ENCODE measurements at regions not wholly inside any gene's neighbourhood (a gene's known extent, or its start where the extent isn't known, plus 50 kb on each side); places are given as distances from the start of the nearest gene placed in this dataset.

DNA sequence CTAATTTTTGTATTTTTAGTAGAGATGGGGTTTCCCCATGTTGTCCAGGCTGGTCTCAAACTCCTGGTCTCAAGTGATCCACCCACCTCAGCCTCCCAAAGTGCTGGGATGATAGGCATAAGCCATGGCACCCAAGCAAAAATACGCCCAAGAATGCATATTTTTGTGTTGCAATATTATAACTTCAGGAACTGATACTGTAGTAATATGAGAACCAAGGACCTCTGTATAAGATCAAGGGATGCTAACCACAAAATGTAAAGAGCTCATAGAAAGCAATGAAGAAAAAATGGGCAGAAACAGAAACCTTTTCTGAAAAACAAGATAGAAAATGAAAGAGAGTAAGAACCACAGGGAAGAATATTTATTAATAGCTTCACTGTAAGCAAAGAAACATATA is 183.6 kb upstream of the RPL38 start:
- TF ChIP-seq, protein P1, sequence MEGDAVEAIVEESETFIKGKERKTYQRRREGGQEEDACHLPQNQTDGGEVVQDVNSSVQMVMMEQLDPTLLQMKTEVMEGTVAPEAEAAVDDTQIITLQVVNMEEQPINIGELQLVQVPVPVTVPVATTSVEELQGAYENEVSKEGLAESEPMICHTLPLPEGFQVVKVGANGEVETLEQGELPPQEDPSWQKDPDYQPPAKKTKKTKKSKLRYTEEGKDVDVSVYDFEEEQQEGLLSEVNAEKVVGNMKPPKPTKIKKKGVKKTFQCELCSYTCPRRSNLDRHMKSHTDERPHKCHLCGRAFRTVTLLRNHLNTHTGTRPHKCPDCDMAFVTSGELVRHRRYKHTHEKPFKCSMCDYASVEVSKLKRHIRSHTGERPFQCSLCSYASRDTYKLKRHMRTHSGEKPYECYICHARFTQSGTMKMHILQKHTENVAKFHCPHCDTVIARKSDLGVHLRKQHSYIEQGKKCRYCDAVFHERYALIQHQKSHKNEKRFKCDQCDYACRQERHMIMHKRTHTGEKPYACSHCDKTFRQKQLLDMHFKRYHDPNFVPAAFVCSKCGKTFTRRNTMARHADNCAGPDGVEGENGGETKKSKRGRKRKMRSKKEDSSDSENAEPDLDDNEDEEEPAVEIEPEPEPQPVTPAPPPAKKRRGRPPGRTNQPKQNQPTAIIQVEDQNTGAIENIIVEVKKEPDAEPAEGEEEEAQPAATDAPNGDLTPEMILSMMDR (IDR thresholded peaks at IDR 0.05): no peak
- TF ChIP-seq POLR2A (IDR thresholded peaks at IDR 0.05): no peak

Measured in lower leg skin (tissue), 3 donors.